ENCODE measurements at regions not wholly inside any gene's neighbourhood (a gene's known extent, or its start where the extent isn't known, plus 50 kb on each side); places are given as distances from the start of the nearest gene placed in this dataset.

GRCh38 chr5:104370523-104370922 lies 807.9 kb upstream of the NUDT12 start:
- no peak overlapping the region for H3K27ac ChIP-seq
- H3K36me3 ChIP-seq, result no peaks in the 10 kb centered on the region
- H3K9me3 ChIP-seq, result no peaks in the 10 kb centered on the region
- DNase-seq (ENCODE audit: low spot score in 2 of 2), result no peak
- no peaks in the 10 kb centered on the region for H3K4me1 ChIP-seq
- intact Hi-C loops (cut with DNase I), result no loop called here
- no peaks in the 10 kb centered on the region for H3K27me3 ChIP-seq
- H3K4me3 ChIP-seq, result no peak overlapping the region
- TF ChIP-seq, protein P1, sequence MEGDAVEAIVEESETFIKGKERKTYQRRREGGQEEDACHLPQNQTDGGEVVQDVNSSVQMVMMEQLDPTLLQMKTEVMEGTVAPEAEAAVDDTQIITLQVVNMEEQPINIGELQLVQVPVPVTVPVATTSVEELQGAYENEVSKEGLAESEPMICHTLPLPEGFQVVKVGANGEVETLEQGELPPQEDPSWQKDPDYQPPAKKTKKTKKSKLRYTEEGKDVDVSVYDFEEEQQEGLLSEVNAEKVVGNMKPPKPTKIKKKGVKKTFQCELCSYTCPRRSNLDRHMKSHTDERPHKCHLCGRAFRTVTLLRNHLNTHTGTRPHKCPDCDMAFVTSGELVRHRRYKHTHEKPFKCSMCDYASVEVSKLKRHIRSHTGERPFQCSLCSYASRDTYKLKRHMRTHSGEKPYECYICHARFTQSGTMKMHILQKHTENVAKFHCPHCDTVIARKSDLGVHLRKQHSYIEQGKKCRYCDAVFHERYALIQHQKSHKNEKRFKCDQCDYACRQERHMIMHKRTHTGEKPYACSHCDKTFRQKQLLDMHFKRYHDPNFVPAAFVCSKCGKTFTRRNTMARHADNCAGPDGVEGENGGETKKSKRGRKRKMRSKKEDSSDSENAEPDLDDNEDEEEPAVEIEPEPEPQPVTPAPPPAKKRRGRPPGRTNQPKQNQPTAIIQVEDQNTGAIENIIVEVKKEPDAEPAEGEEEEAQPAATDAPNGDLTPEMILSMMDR (IDR thresholded peaks at IDR 0.05), result no peak

DNA sequence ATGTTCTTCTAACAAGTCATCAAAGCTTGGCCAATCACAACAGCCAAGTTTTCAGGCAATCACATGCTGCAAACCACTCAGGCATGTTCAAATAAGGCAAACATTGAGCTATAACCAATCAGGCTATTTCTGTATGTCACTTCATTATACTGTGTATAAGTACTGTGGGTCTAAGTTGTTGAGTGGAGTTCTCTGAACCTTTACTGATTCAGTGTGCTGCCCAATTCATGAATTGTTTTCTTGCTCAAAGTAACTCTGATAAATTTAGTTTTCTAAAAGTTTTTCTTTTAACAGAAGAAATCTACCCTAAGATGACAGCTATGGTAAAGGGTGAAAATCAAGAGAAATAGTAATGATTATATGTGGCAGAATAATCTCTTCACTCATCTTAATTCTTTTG lies 805.4 kb upstream of the NUDT12 start:
- H3K4me3 ChIP-seq, result no peak overlapping the region
- H3K9me3 ChIP-seq, result no peaks in the 10 kb centered on the region
- intact Hi-C loops (cut with DNase I), result no loop called here
- DNase-seq (ENCODE audit: low spot score in 2 of 2), result no peak
- no peak overlapping the region for H3K27ac ChIP-seq
- H3K4me1 ChIP-seq, result no peaks in the 10 kb centered on the region
- TF ChIP-seq, protein P1 (IDR thresholded peaks at IDR 0.05), result no peak
- H3K36me3 ChIP-seq, result no peaks in the 10 kb centered on the region
- H3K27me3 ChIP-seq, result no peaks in the 10 kb centered on the region

DNA sequence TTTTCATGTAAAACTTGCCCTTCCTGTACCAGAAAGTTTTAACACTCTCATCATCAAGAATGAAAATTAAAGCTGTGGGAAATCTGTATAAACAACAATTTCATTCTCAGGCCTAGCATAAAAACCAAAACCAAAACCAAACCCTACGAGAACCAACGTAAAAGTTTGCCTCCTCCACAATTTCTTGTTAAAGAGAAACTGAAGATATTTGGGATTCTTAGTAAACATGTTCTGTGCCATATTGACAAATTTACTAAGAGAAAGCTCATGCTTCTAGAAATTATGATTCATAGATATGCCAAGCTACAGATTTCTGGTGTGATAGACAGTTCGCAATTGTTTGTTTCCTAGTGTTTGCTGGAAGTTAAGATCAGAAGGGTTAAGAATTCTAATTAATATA lies 801.0 kb upstream of the NUDT12 start:
- no peaks in the 10 kb centered on the region for H3K9me3 ChIP-seq
- DNase-seq (ENCODE audit: low spot score in 2 of 2), result no peak
- H3K4me1 ChIP-seq, result no peaks in the 10 kb centered on the region
- TF ChIP-seq, protein P1 (IDR thresholded peaks at IDR 0.05), result no peak
- H3K36me3 ChIP-seq, result no peaks in the 10 kb centered on the region
- H3K4me3 ChIP-seq, result no peak overlapping the region
- H3K27ac ChIP-seq, result no peak overlapping the region
- intact Hi-C loops (cut with DNase I), result no loop called here
- H3K27me3 ChIP-seq, result no peaks in the 10 kb centered on the region

DNA sequence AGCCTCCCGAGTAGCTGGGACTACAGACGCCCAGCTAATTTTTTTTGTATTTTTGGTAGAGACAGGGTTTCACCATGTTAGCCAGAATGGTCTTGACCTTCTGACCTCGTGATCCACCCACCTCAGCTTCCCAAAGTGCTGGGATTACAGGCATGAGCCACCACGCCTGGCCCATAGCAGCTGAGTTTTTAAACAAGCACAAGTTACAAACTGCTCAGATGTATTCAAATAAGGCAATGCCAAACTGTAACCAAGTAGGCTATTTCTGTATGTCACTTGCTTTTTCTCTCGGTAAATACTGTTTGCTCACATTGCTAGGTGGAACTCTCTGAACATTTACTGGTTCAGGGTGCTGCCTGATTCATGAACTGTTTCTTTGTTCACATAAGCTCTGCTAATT lies 799.3 kb upstream of the NUDT12 start:
- H3K4me1 ChIP-seq, result no peaks in the 10 kb centered on the region
- no peak overlapping the region for H3K4me3 ChIP-seq
- H3K27me3 ChIP-seq, result no peaks in the 10 kb centered on the region
- intact Hi-C loops (cut with DNase I), result no loop called here
- no peak overlapping the region for H3K27ac ChIP-seq
- TF ChIP-seq, protein P1 (IDR thresholded peaks at IDR 0.05), result no peak
- no peaks in the 10 kb centered on the region for H3K9me3 ChIP-seq
- H3K36me3 ChIP-seq, result no peaks in the 10 kb centered on the region
- no peak for DNase-seq (ENCODE audit: low spot score in 2 of 2)

- no peak for DNase-seq (ENCODE audit: low spot score in 2 of 2)
- Histone ChIP-seq H3K27ac (no peak overlapping the region), H3K36me3 (no peaks in the 10 kb centered on the region), H3K27me3 (no peaks in the 10 kb centered on the region), H3K9me3 (no peaks in the 10 kb centered on the region), H3K4me3 (no peak overlapping the region), H3K4me1 (no peaks in the 10 kb centered on the region)
- TF ChIP-seq, protein P1 (IDR thresholded peaks at IDR 0.05), result no peak
- intact Hi-C loops (cut with DNase I), result no loop called here
Observed at GRCh38 chr5:104355350-104355749, 792.8 kb upstream of the NUDT12 start.

DNA sequence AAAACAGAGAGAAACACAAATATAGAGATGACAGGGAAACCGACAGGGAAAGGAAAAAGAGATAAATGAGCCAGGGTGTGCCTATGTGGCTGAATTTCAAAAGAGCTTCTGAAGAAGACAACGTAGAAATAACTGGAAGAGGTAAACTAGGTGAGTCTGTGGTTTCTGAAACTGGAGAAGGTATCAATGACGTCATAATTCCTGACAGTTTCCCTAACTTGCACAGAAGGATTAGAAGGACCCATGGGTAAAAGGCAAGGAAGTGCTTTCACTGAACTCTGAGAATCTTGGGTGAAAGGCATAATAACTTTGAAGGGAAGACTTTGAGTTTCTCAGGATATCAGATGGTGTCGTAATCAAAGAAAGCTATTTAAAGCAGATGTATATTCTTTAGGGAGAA lies 790.8 kb upstream of the NUDT12 start:
- DNase-seq (ENCODE audit: low spot score in 2 of 2), result no peak

More for the DNA sequence above, 790.8 kb upstream of the NUDT12 start:
- TF ChIP-seq, protein P1 (IDR thresholded peaks at IDR 0.05), result no peak
- Histone ChIP-seq H3K27me3 (no peaks in the 10 kb centered on the region), H3K4me1 (no peaks in the 10 kb centered on the region), H3K9me3 (no peaks in the 10 kb centered on the region), H3K4me3 (no peak overlapping the region), H3K36me3 (no peaks in the 10 kb centered on the region), H3K27ac (no peak overlapping the region)
- intact Hi-C loops (cut with DNase I), result no loop called here

All from ascending aorta (tissue), 2 donors.